ENCODE measurements at regions not wholly inside any gene's neighbourhood (a gene's known extent, or its start where the extent isn't known, plus 50 kb on each side); places are given as distances from the start of the nearest gene placed in this dataset.

DNA sequence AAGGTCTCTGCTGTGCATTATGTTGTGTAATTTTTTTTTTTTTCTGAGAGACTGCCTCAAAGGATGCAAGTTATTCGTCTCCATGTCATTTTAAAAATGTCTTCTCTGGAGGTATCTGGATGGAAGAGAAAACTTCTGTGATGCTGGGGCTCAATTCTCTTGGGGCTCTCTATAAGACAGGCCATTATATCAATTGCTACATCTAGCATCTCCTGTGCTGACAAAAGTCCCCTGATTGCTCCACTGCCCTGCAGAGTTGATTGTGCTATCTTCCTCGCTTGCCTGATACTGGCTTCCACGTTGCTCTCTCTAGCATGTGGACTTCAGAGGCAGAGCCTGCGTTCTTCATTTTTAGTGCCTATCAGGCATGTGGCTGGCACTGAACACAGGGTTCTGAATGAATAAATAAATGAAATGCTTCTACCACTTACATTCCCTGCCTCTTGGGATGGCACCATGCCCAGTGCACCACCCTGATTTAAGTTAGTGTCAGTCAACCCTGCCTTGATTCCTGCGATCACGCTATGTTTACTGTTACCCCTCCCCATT, 1035.5 kb upstream of the EEF2KMT start:
- DNase-seq (ENCODE audit: low read depth): no peak

DNA sequence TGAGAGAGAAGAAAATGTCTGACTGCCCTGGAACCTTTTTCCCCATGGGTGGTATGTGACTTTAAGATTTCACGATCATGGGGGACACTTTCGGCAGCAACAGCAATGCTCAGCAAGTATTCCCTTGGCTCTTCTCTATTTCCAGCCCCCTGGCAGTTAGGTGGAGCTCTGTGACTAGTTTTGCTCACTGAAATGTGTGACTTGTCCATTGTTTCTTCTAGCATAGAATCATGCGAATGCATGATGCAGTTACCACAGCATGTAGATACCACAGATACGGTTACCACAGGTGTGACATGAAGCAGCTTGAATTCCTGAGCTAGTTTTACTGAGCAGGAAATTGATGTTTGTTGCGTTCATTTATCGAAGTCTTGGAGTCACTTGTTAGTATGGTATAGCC, 1034.5 kb upstream of the EEF2KMT start:
- DNase-seq (ENCODE audit: low read depth): no peak

- no peak for DNase-seq (ENCODE audit: low read depth)
Measured at GRCh38 chr16:6131526-6132050, 1034.0 kb upstream of the EEF2KMT start.

GRCh38 chr16:6125483-6126259, 1028.1 kb upstream of the EEF2KMT start:
- no peak for DNase-seq (ENCODE audit: low read depth)

DNA sequence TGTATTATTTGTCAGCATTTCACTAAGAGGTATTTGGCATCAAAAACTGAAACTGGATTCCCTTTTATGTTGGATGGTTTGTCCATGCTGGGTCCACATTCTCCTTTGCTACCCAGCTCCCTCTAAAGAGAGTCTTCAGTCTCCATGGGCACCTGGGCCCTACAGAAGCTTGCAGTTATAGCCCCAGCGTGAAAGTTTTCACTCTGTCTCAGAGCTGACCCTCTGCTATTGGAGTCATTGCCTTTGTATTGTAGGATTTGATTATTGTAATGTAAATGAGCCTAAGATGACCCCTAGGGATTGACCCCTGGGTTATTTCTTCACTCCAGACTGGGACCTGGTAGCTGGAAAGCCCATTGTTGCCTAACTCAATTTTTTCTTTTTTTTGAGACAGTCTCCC, 1026.5 kb upstream of the EEF2KMT start:
- no peak for DNase-seq (ENCODE audit: low read depth)

DNA sequence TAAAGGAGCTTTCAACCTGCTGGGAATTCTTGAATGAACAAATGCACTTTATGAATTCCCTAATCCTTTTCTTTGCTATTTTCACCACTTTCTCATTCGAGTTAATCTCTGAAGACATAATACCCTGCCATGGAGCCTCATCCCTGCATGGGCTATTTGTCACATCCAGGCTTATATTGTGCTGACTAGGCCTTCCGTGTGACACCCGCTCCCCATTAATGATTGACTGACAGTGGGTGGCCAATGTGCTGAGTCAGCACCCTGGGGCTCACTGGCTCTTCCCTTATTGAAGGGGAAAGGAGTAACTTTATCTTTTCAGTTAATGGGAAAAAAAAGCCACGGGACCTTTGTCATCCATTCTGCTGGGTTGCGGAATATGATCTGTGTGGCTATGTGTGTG, 1024.8 kb upstream of the EEF2KMT start:
- DNase-seq (ENCODE audit: low read depth): no peak

GRCh38 chr16:6114691-6115090, 1017.1 kb upstream of the EEF2KMT start:
- no peak for DNase-seq (ENCODE audit: low read depth)

DNA sequence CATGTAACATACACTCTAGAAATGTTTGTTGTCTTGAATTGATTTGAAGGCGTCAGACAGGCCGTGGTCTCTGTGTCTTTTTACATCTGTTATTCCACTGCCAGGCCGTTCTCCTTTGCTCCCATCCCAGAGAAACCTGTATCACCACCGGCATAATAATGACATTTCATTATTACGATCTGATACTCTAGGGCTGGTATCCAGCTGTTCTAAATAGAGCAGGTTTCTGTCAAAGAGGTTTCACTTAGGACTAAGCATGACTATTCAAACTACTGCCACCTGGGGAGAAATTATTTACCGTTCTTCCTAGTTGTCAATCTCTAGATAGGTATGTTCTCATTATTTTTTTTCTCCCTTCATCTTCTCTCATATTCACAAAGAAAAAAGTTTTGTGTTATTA, 1016.2 kb upstream of the EEF2KMT start:
- no peak for DNase-seq (ENCODE audit: low read depth)

DNA sequence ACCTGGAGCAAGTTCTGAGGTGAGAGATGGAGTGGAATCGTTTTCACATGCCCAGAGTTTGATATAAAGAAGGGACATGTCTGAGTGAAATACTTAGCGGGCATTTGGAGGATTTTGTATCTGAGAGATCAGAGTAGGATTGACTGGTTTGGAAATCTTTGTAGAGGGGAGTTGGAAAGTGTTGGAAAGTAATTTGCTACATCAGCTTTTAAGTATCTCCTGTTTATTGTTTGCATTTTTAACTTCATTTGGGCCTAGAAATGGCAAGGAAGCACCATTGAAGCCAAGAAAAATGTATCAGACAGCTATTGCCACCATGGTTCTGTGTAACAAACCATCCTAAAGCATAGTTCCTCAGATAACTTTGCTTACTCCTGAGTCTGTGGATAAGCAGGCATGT, 1015.1 kb upstream of the EEF2KMT start:
- no peak for DNase-seq (ENCODE audit: low read depth)

DNA sequence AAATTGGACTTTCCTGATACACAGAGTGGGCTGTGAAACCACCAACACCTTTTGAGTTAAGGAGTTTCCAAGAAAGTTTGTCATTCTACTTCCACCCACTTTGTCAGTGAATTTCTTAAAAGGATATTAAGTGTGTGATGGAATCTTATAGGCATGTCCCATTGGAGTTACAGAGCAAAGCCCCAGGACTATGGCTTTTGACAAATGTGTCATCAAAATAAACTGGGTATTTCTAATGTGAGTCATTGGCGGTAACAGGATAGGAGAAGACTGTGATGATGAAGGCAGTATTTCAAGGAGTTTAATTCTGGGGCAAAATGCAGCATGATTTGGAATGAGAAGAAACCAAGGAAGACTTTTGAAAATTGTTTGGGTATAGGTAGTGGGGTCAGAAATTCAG, 1013.8 kb upstream of the EEF2KMT start:
- DNase-seq (ENCODE audit: low read depth): no peak

GRCh38 chr16:6110346-6110745, 1012.8 kb upstream of the EEF2KMT start:
- no peak for DNase-seq (ENCODE audit: low read depth)

DNA sequence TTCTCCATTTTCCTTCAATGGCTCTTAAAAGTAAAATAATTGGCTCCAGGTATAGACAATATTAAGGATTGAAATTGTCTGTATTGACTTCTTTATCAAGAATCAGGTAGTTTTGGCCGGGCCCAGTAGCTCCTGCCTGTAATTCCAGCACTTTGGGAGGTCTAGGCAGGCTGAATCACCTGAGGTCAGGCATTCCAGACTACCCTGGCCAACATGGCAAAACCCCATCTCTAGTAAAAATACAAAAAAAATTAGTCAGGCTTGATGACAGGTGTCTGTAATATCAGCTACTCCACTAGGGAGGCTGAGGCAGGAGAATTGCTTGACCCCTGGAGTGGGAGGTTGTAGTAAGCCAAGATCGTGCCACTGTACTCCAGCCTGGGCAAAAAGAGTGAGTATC, 1008.5 kb upstream of the EEF2KMT start:
- DNase-seq (ENCODE audit: low read depth): no peak

GRCh38 chr16:6105115-6105514, 1007.5 kb upstream of the EEF2KMT start:
- DNase-seq (ENCODE audit: low read depth): no peak

- DNase-seq (ENCODE audit: low read depth): no peak
Measured at GRCh38 chr16:6104428-6104827, 1006.8 kb upstream of the EEF2KMT start.

DNA sequence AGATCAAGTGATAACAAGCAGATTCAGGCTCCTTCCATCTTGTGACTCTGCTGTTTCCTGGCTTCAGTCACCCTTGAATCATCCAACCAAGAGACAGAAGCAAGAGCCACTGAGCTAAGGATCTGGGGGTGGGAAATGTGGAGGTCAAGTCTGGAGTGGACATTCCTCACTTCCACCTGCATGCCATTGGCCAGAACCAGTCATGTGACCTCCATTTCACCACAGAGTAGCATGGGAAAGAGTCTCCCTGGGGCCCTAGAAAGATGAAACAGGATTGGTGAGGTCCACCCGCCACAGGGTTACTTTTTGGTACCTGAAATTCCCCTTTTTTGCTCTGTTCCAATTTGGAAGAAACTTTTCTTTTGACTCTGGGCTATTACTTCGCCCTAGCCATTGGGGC, 1006.0 kb upstream of the EEF2KMT start:
- DNase-seq (ENCODE audit: low read depth): no peak

DNA sequence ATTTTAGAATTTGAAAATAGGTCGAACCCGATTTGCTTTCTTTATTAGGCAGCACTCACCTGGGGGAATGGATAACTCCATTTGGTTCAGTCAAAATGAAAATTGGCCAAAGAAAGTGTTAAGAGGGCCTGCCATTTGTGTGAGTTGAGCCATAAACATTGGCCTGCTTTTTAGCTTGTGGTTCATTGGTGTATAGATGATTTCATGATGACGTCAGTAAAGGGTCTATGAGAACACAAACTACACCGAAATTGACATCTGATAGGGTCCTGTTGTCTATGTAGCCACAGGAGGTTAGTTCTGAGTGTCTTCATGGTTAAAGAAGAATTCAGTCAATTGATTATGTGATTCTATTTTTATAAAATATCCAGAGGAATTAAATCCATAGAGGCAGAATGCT, 1001.5 kb upstream of the EEF2KMT start:
- DNase-seq (ENCODE audit: low read depth): no peak

DNA sequence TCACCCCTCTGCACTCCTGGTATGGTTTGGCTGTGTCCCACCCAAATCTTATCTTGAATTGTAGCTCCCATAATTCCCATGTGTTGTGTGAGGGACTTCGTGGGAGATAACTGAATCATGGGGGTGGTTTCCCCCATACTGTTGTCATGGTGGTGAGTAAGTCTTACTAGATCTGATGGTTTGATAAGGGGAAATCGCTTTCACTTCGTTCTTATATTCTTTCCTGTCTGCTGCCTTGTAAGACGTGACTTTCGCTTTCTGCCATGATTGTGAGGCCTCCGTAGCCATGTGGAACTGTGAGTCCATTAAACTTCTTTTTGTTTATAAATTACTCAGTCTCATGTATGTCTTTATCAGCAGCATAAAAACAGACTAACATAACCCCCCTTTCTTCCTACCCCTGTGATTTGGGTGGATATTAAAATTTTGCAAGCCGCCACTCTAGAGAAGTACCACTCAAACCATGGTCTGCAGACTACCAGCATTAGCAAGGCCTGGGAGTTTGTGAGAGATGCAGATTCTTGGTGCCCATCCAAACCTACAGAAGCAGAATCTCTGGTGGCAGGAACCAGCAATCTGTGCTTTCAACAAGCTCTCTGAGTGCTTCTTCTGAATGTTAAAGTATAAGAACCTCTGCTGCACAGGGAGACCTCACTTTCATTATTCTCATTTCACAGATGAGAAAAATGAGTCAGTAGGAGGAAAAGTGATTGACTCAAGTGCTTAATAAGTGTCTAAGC, 999.5 kb upstream of the EEF2KMT start:
- DNase-seq (ENCODE audit: low read depth): no peak

- no peak for DNase-seq (ENCODE audit: low read depth)
Measured at GRCh38 chr16:6095414-6095813, 997.8 kb upstream of the EEF2KMT start.

GRCh38 chr16:6091021-6091420, 993.4 kb upstream of the EEF2KMT start:
- no peak for DNase-seq (ENCODE audit: low read depth)

DNA sequence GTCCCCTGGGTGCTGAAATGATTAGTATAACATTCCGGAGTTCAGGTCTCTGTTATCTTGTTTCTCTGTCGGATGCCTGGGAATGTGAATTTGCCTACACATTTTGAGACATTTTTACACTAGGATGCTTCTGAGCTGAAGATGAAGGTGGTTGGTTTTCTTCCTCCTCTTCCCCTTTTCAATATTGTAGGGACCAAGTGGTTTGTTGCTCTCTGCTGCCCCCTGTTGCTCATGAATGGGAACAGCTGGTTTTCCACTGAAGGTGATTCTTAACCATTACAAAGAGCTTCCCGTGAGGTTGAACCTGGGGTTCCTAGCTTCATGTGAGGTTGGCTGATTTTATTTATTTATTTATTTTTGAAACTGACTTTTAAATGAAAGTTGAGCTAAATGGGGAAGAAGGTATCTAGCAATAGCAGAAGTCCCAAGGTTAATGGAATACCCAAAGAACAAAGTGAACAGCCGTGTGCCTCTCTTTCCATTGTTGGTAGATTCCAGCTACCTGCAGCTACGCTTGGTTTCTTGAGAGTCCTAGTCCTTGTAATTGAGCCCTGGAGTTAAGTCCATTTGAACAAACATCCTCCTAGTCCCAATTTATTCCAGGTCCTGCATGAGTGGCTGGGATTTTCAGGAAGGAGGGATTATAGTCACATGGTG, 983.9 kb upstream of the EEF2KMT start:
- DNase-seq (ENCODE audit: low read depth): no peak

DNA sequence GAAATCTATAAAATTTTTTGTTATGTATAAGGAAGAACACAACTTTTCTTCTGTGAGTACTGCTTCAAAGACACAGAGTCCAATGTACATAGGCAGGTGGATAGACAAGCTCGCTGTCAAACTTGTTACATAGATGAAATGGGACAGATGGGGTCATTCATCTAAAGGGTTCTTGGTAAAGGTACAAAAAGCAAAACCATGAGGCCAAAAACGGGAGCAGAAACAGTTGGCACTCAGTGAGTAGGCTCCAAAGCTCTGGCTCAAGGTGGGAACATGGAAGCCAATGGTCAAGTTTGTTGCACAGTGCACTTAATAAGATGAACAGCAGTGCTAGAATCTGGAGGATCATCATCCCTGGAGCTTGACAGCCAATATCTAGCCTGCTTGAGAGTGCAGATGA, 979.0 kb upstream of the EEF2KMT start:
- DNase-seq (ENCODE audit: low read depth): no peak

DNA sequence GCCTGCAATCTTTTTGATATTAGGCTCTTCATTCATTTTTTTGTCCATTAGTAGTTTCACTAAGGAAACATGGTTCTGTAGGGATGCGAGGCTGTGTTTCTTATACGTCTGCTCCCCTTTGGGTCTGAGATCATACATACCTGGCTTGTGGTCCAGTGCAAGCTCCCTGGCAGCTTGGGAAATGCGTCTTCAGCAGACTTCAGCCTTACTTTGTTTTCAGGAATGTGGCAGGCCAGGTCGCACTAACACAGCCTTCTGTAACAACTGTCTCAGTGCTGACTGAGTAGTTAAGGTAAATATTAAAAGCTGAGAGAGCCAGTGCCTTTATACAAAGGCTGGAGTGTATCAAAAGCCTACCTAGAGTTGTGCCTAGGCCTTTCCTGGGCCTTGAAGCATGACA, 970.5 kb upstream of the EEF2KMT start:
- DNase-seq (ENCODE audit: low read depth): no peak

- DNase-seq (ENCODE audit: low read depth): no peak
Measured at GRCh38 chr16:6066652-6067051, 969.1 kb upstream of the EEF2KMT start.

Data from stimulated activated CD8-positive, alpha-beta memory T cell treated with anti-CD3 and anti-CD28 coated beads, Interleukin-15, amount 100 ng/mL, for 24 hours (primary cell).